ENCODE measurements at regions not wholly inside any gene's neighbourhood (a gene's known extent, or its start where the extent isn't known, plus 50 kb on each side); places are given as distances from the start of the nearest gene placed in this dataset.

GRCh38 chr13:29994911-29995595 is 144.6 kb upstream of the UBL3 start:
- Histone ChIP-seq H3K27me3 (ENCODE audit: control insufficient read depth in 4 of 4, insufficient read depth in 4 of 4, low read length in 3 of 4) (no peaks in the 10 kb centered on the region), H3K27ac (ENCODE audit: low read depth in 1 of 2, low read length in 2 of 2) (no peak overlapping the region), H3K9me3 (ENCODE audit: control insufficient read depth in 4 of 4, low read length in 3 of 4) (no peaks in the 10 kb centered on the region), H3K4me3 (ENCODE audit: low read depth in 1 of 3, low read length in 3 of 3) (no peak overlapping the region), H3K36me3 (ENCODE audit: control insufficient read depth in 4 of 4, insufficient read depth in 3 of 4, low read depth in 1 of 4, low read length in 3 of 4) (no peaks in the 10 kb centered on the region), H3K9ac (ENCODE audit: low read depth in 1 of 2, low read length in 2 of 2) (no peak overlapping the region), H3K4me1 (ENCODE audit: control insufficient read depth in 4 of 4, insufficient read depth in 4 of 4, low read length in 3 of 4) (no peaks in the 10 kb centered on the region)
- 82% methylated on average over 10 of the region's 10 CpGs for WGBS
- no peak for DNase-seq (ENCODE audit: low spot score)
- TF ChIP-seq HNF4G (IDR thresholded peaks at IDR 0.05) (no peak), NR2F2 (IDR thresholded peaks at IDR 0.05) (no peak), FOXA1 (IDR thresholded peaks at IDR 0.05) (no peak), YY1 (IDR thresholded peaks at IDR 0.05) (no peak), GABPA (IDR thresholded peaks at IDR 0.05 in 1 of 2, conservative IDR thresholded peaks at IDR 0.05 in 1 of 2) (no peak), JUND (IDR thresholded peaks at IDR 0.05) (no peak), EGR1 (IDR thresholded peaks at IDR 0.05; ENCODE audit: low read depth in 2 of 2) (no peak), ZBTB33 (IDR thresholded peaks at IDR 0.05) (no peak), SP1 (IDR thresholded peaks at IDR 0.05) (no peak)

GRCh38 chr13:29993716-29994488 is 143.5 kb upstream of the UBL3 start:
- Histone ChIP-seq H3K4me3 (ENCODE audit: low read depth in 1 of 3, low read length in 3 of 3) (no peak overlapping the region), H3K4me1 (ENCODE audit: control insufficient read depth in 4 of 4, insufficient read depth in 4 of 4, low read length in 3 of 4) (no peaks in the 10 kb centered on the region), H3K9me3 (ENCODE audit: control insufficient read depth in 4 of 4, low read length in 3 of 4) (no peaks in the 10 kb centered on the region), H3K36me3 (ENCODE audit: control insufficient read depth in 4 of 4, insufficient read depth in 3 of 4, low read depth in 1 of 4, low read length in 3 of 4) (no peaks in the 10 kb centered on the region), H3K27me3 (ENCODE audit: control insufficient read depth in 4 of 4, insufficient read depth in 4 of 4, low read length in 3 of 4) (no peaks in the 10 kb centered on the region), H3K27ac (ENCODE audit: low read depth in 1 of 2, low read length in 2 of 2) (no peak overlapping the region), H3K9ac (ENCODE audit: low read depth in 1 of 2, low read length in 2 of 2) (no peak overlapping the region)
- DNase-seq (ENCODE audit: low spot score) = no peak
- TF ChIP-seq JUND (IDR thresholded peaks at IDR 0.05) (no peak), GABPA (IDR thresholded peaks at IDR 0.05 in 1 of 2, conservative IDR thresholded peaks at IDR 0.05 in 1 of 2) (no peak), FOXA1 (IDR thresholded peaks at IDR 0.05) (no peak), NR2F2 (IDR thresholded peaks at IDR 0.05) (no peak), TAF1 (conservative IDR thresholded peaks at IDR 0.05) (no peak), CTCF (IDR thresholded peaks at IDR 0.05; ENCODE audit: low read depth, low read length, missing input control) (no peak)
- WGBS = 84% methylated on average over 12 of the region's 12 CpGs

GRCh38 chr13:29993196-29993595 is 142.8 kb upstream of the UBL3 start:
- peaks cover 0 to under 1% (median 0%) of the 10 kb centered on the region in 4 donors for H3K9me3 ChIP-seq (ENCODE audit: control insufficient read depth in 4 of 4, low read length in 3 of 4)
- H3K36me3 ChIP-seq (ENCODE audit: control insufficient read depth in 4 of 4, insufficient read depth in 3 of 4, low read depth in 1 of 4, low read length in 3 of 4) = no peaks in the 10 kb centered on the region
- no peak for DNase-seq (ENCODE audit: low spot score)
- no peak for TF ChIP-seq ATF3 (IDR thresholded peaks at IDR 0.05)
- no peak for TF ChIP-seq NR2F2 (IDR thresholded peaks at IDR 0.05)
- no peak for TF ChIP-seq HNF4G (IDR thresholded peaks at IDR 0.05)
- no peaks in the 10 kb centered on the region for H3K4me1 ChIP-seq (ENCODE audit: control insufficient read depth in 4 of 4, insufficient read depth in 4 of 4, low read length in 3 of 4)
- 93% methylated on average over 4 of the region's 4 CpGs for WGBS
- no peak overlapping the region for H3K9ac ChIP-seq (ENCODE audit: low read depth in 1 of 2, low read length in 2 of 2)
- no peak overlapping the region for H3K27ac ChIP-seq (ENCODE audit: low read depth in 1 of 2, low read length in 2 of 2)
- no peaks in the 10 kb centered on the region for H3K27me3 ChIP-seq (ENCODE audit: control insufficient read depth in 4 of 4, insufficient read depth in 4 of 4, low read length in 3 of 4)
- H3K4me3 ChIP-seq (ENCODE audit: low read depth in 1 of 3, low read length in 3 of 3) = no peak overlapping the region

Data from liver (tissue), 8 donors.